ENCODE measurements at regions not wholly inside any gene's neighbourhood (a gene's known extent, or its start where the extent isn't known, plus 50 kb on each side); places are given as distances from the start of the nearest gene placed in this dataset.

GRCh38 chr3:117887901-117888300 lies 1146.7 kb downstream of the IGSF11 start:
- Mint-ChIP-seq H3K27ac (no peak overlapping the region), H3K36me3 (no peaks in the 10 kb centered on the region), H3K4me3 (no peak overlapping the region), H3K4me1 (no peaks in the 10 kb centered on the region), H3K27me3 (no peaks in the 10 kb centered on the region), H3K9me3 (peaks cover 0 to 17% (median 0%) of the 10 kb centered on the region in 5 donors)
- DNase-seq, result no peak
- CTCF ChIA-PET, result no interaction called here
- Histone ChIP-seq H3K36me3 (ENCODE audit: insufficient read depth, low read length) (no peaks in the 10 kb centered on the region), H3K27me3 (ENCODE audit: insufficient read depth, low read length, poor library complexity, severe bottlenecking) (no peaks in the 10 kb centered on the region), H3K4me1 (ENCODE audit: insufficient read depth, low read length) (no peaks in the 10 kb centered on the region), H3K27ac (ENCODE audit: low read depth, low read length) (no peak overlapping the region), H3K9me3 (ENCODE audit: low read length) (no peaks in the 10 kb centered on the region), H3K4me3 (ENCODE audit: low read length) (no peak overlapping the region)
- POLR2A ChIA-PET, result no interaction called here

GRCh38 chr3:117892431-117892841 lies 1142.2 kb downstream of the IGSF11 start:
- Histone ChIP-seq H3K4me3 (ENCODE audit: low read length) (no peak overlapping the region), H3K9me3 (ENCODE audit: low read length) (no peaks in the 10 kb centered on the region), H3K36me3 (ENCODE audit: insufficient read depth, low read length) (no peaks in the 10 kb centered on the region), H3K4me1 (ENCODE audit: insufficient read depth, low read length) (no peaks in the 10 kb centered on the region), H3K27ac (ENCODE audit: low read depth, low read length) (no peak overlapping the region), H3K27me3 (ENCODE audit: insufficient read depth, low read length, poor library complexity, severe bottlenecking) (no peaks in the 10 kb centered on the region)
- no peak overlapping the region for H3K27ac Mint-ChIP-seq
- peaks cover 0 to 24% (median 0%) of the 10 kb centered on the region in 5 donors for H3K9me3 Mint-ChIP-seq
- POLR2A ChIA-PET, result no interaction called here
- no peaks in the 10 kb centered on the region for H3K27me3 Mint-ChIP-seq
- DNase-seq, result no peak
- H3K4me3 Mint-ChIP-seq, result no peak overlapping the region
- no peaks in the 10 kb centered on the region for H3K36me3 Mint-ChIP-seq
- CTCF ChIA-PET, result no interaction called here
- no peaks in the 10 kb centered on the region for H3K4me1 Mint-ChIP-seq

GRCh38 chr3:117893001-117893400 lies 1141.6 kb downstream of the IGSF11 start:
- ChIA-PET POLR2A (no interaction called here), CTCF (no interaction called here)
- Mint-ChIP-seq H3K4me1 (no peaks in the 10 kb centered on the region), H3K27me3 (no peaks in the 10 kb centered on the region), H3K27ac (no peak overlapping the region), H3K36me3 (no peaks in the 10 kb centered on the region), H3K4me3 (no peak overlapping the region), H3K9me3 (peaks cover 0 to 24% (median 4%) of the 10 kb centered on the region in 5 donors)
- no peak overlapping the region for H3K27ac ChIP-seq (ENCODE audit: low read depth, low read length)
- no peak overlapping the region for H3K4me3 ChIP-seq (ENCODE audit: low read length)
- H3K27me3 ChIP-seq (ENCODE audit: insufficient read depth, low read length, poor library complexity, severe bottlenecking), result no peaks in the 10 kb centered on the region
- H3K36me3 ChIP-seq (ENCODE audit: insufficient read depth, low read length), result no peaks in the 10 kb centered on the region
- DNase-seq, result no peak
- no peaks in the 10 kb centered on the region for H3K4me1 ChIP-seq (ENCODE audit: insufficient read depth, low read length)
- H3K9me3 ChIP-seq (ENCODE audit: low read length), result no peaks in the 10 kb centered on the region

GRCh38 chr3:117893638-117894037 lies 1141.0 kb downstream of the IGSF11 start:
- ChIA-PET POLR2A (no interaction called here), CTCF (no interaction called here)
- Histone ChIP-seq H3K4me3 (ENCODE audit: low read length) (no peak overlapping the region), H3K4me1 (ENCODE audit: insufficient read depth, low read length) (no peaks in the 10 kb centered on the region), H3K27me3 (ENCODE audit: insufficient read depth, low read length, poor library complexity, severe bottlenecking) (no peaks in the 10 kb centered on the region), H3K27ac (ENCODE audit: low read depth, low read length) (no peak overlapping the region), H3K9me3 (ENCODE audit: low read length) (no peaks in the 10 kb centered on the region), H3K36me3 (ENCODE audit: insufficient read depth, low read length) (no peaks in the 10 kb centered on the region)
- H3K36me3 Mint-ChIP-seq, result no peaks in the 10 kb centered on the region
- DNase-seq, result no peak
- peaks cover 0 to 27% (median 7%) of the 10 kb centered on the region in 5 donors for H3K9me3 Mint-ChIP-seq
- H3K27me3 Mint-ChIP-seq, result no peaks in the 10 kb centered on the region
- no peak overlapping the region for H3K4me3 Mint-ChIP-seq
- H3K27ac Mint-ChIP-seq, result no peak overlapping the region
- H3K4me1 Mint-ChIP-seq, result no peaks in the 10 kb centered on the region

- POLR2A ChIA-PET, result no interaction called here
Observed at GRCh38 chr3:117898722-117899522, 1135.7 kb downstream of the IGSF11 start.

GRCh38 chr3:117903226-117903625 lies 1131.4 kb downstream of the IGSF11 start:
- H3K27me3 Mint-ChIP-seq, result no peaks in the 10 kb centered on the region
- H3K4me1 Mint-ChIP-seq, result no peaks in the 10 kb centered on the region
- H3K9me3 Mint-ChIP-seq, result peaks cover 2 to 12% (median 7%) of the 10 kb centered on the region in 5 donors
- no peak overlapping the region for H3K4me3 Mint-ChIP-seq
- CTCF ChIA-PET, result interaction anchor here (0.7 kb wide), 1 partner anchor 329 kb away, joined by 3 read pairs; no protein-coding TSS in a partner anchor
- no peak overlapping the region for H3K27ac Mint-ChIP-seq
- no peaks in the 10 kb centered on the region for H3K27me3 ChIP-seq (ENCODE audit: insufficient read depth, low read length, poor library complexity, severe bottlenecking)
- peaks cover 0 to 1% (median 0%) of the 10 kb centered on the region in 3 donors for H3K36me3 Mint-ChIP-seq
- DNase-seq, result no peak
- no peak overlapping the region for H3K4me3 ChIP-seq (ENCODE audit: low read length)
- H3K27ac ChIP-seq (ENCODE audit: low read depth, low read length), result no peak overlapping the region
- no peaks in the 10 kb centered on the region for H3K9me3 ChIP-seq (ENCODE audit: low read length)
- POLR2A ChIA-PET, result no interaction called here
- no peaks in the 10 kb centered on the region for H3K36me3 ChIP-seq (ENCODE audit: insufficient read depth, low read length)
- no peaks in the 10 kb centered on the region for H3K4me1 ChIP-seq (ENCODE audit: insufficient read depth, low read length)

More at GRCh38 chr3:117898722-117899522, 1135.7 kb downstream of the IGSF11 start:
- Histone ChIP-seq H3K9me3 (ENCODE audit: low read length) (no peaks in the 10 kb centered on the region), H3K36me3 (ENCODE audit: insufficient read depth, low read length) (no peaks in the 10 kb centered on the region), H3K4me1 (ENCODE audit: insufficient read depth, low read length) (no peaks in the 10 kb centered on the region), H3K27me3 (ENCODE audit: insufficient read depth, low read length, poor library complexity, severe bottlenecking) (no peaks in the 10 kb centered on the region), H3K27ac (ENCODE audit: low read depth, low read length) (no peak overlapping the region), H3K4me3 (ENCODE audit: low read length) (no peak overlapping the region)
- Mint-ChIP-seq H3K4me3 (no peak overlapping the region), H3K27ac (no peak overlapping the region), H3K36me3 (peaks cover 0 to 1% (median 0%) of the 10 kb centered on the region in 3 donors), H3K4me1 (no peaks in the 10 kb centered on the region), H3K27me3 (no peaks in the 10 kb centered on the region), H3K9me3 (peaks cover 2 to 15% (median 9%) of the 10 kb centered on the region in 5 donors)
- CTCF ChIA-PET, result no interaction called here
- DNase-seq, result no peak

- H3K27ac Mint-ChIP-seq, result no peak overlapping the region
Observed at GRCh38 chr3:117910820-117911521, 1123.7 kb downstream of the IGSF11 start.

GRCh38 chr3:117912352-117912751 lies 1122.3 kb downstream of the IGSF11 start:
- Histone ChIP-seq H3K36me3 (ENCODE audit: insufficient read depth, low read length) (no peaks in the 10 kb centered on the region), H3K9me3 (ENCODE audit: low read length) (no peaks in the 10 kb centered on the region), H3K27ac (ENCODE audit: low read depth, low read length) (no peak overlapping the region), H3K4me3 (ENCODE audit: low read length) (no peak overlapping the region), H3K27me3 (ENCODE audit: insufficient read depth, low read length, poor library complexity, severe bottlenecking) (no peaks in the 10 kb centered on the region), H3K4me1 (ENCODE audit: insufficient read depth, low read length) (no peaks in the 10 kb centered on the region)
- no peaks in the 10 kb centered on the region for H3K27me3 Mint-ChIP-seq
- no peak overlapping the region for H3K4me3 Mint-ChIP-seq
- no peaks in the 10 kb centered on the region for H3K36me3 Mint-ChIP-seq
- no peaks in the 10 kb centered on the region for H3K4me1 Mint-ChIP-seq
- DNase-seq, result no peak
- CTCF ChIA-PET, result no interaction called here
- POLR2A ChIA-PET, result no interaction called here
- no peak overlapping the region for H3K27ac Mint-ChIP-seq
- peaks cover 0 to 6% (median 4%) of the 10 kb centered on the region in 5 donors for H3K9me3 Mint-ChIP-seq

More at GRCh38 chr3:117910820-117911521, 1123.7 kb downstream of the IGSF11 start:
- DNase-seq, result no peak
- POLR2A ChIA-PET, result no interaction called here
- CTCF ChIA-PET, result no interaction called here
- Histone ChIP-seq H3K4me1 (ENCODE audit: insufficient read depth, low read length) (no peaks in the 10 kb centered on the region), H3K4me3 (ENCODE audit: low read length) (no peak overlapping the region), H3K9me3 (ENCODE audit: low read length) (no peaks in the 10 kb centered on the region), H3K27ac (ENCODE audit: low read depth, low read length) (no peak overlapping the region), H3K27me3 (ENCODE audit: insufficient read depth, low read length, poor library complexity, severe bottlenecking) (no peaks in the 10 kb centered on the region), H3K36me3 (ENCODE audit: insufficient read depth, low read length) (no peaks in the 10 kb centered on the region)
- no peaks in the 10 kb centered on the region for H3K27me3 Mint-ChIP-seq
- H3K9me3 Mint-ChIP-seq, result peaks cover 0 to 12% (median 3%) of the 10 kb centered on the region in 5 donors
- no peaks in the 10 kb centered on the region for H3K4me1 Mint-ChIP-seq
- no peaks in the 10 kb centered on the region for H3K36me3 Mint-ChIP-seq
- H3K4me3 Mint-ChIP-seq, result no peak overlapping the region

All from CD8-positive, alpha-beta memory T cell (primary cell).